Uterus (tissue), 2 donors: ENCODE measurements at regions not wholly inside any gene's neighbourhood (a gene's known extent, or its start where the extent isn't known, plus 50 kb on each side); places are given as distances from the start of the nearest gene placed in this dataset.

Experiments used
- CTCF ChIP-seq, 4 experiments: fragments of 200-600 bp in 2 of 4; fragments of 450-650 bp in 2 of 4; sonication (generic) in 2 of 4; IDR thresholded peaks; one replicate each; pipeline ENCODE4 v1.5.1; 2016 to 2019; ENCODE audit warnings: antibody characterized with exemption in 4 of 4, mild to moderate bottlenecking in 2 of 4, moderate library complexity in 1 of 4
- POLR2A ChIP-seq, 2 donors: fragments of 450-650 bp; IDR thresholded peaks; one replicate each; pipeline ENCODE4 v1.6.1; 2016; ENCODE audit warnings: antibody characterized with exemption in 2 of 2, mild to moderate bottlenecking in 1 of 2, moderate library complexity in 1 of 2

GRCh38 chr2:234686088-234686890 is 189.4 kb upstream of the ARL4C start:
- TF ChIP-seq CTCF (IDR thresholded peaks at IDR 0.05) (no peak), POLR2A (IDR thresholded peaks at IDR 0.05) (no peak)
